ENCODE measurements at regions not wholly inside any gene's neighbourhood (a gene's known extent, or its start where the extent isn't known, plus 50 kb on each side); places are given as distances from the start of the nearest gene placed in this dataset.

- no peak for TF ChIP-seq FOXK2 (IDR thresholded peaks at IDR 0.05)
- TF ChIP-seq RCOR1 (conservative IDR thresholded peaks at IDR 0.05; ENCODE audit: low read depth, low read length), result no peak
- TF ChIP-seq JUNB (IDR thresholded peaks at IDR 0.05), result no peak
- no peak for TF ChIP-seq RELA (IDR thresholded peaks at IDR 0.05; ENCODE audit: borderline replicate concordance, partially characterized antibody)
- TF ChIP-seq ZBTB4 (CRISPR knock-in tag; IDR thresholded peaks at IDR 0.05), result no peak
- TF ChIP-seq ZBTB33 (IDR thresholded peaks at IDR 0.05), result no peak
- no peak for TF ChIP-seq STAT1 (conservative IDR thresholded peaks at IDR 0.05)
- no peak for TF ChIP-seq SREBF2 (IDR thresholded peaks at IDR 0.05; ENCODE audit: low read length)
- TF ChIP-seq MTA3 (IDR thresholded peaks at IDR 0.05; ENCODE audit: borderline replicate concordance, low read length), result no peak
- TF ChIP-seq CTCF (IDR thresholded peaks at IDR 0.05 in 2 of 3, conservative IDR thresholded peaks at IDR 0.05 in 1 of 3; ENCODE audit: control insufficient read depth in 2 of 3, extremely low read depth in 1 of 3, insufficient read depth in 1 of 3, low read depth in 3 of 3, low read length in 3 of 3), result no peak
- no peak for TF ChIP-seq ATF2 (IDR thresholded peaks at IDR 0.05; ENCODE audit: low read length)
Observed at GRCh38 chr20:4411744-4412143, 162.7 kb upstream of the ADRA1D start.

Measured in GM12878 (cell line).